ENCODE measurements at regions not wholly inside any gene's neighbourhood (a gene's known extent, or its start where the extent isn't known, plus 50 kb on each side); places are given as distances from the start of the nearest gene placed in this dataset.

DNA sequence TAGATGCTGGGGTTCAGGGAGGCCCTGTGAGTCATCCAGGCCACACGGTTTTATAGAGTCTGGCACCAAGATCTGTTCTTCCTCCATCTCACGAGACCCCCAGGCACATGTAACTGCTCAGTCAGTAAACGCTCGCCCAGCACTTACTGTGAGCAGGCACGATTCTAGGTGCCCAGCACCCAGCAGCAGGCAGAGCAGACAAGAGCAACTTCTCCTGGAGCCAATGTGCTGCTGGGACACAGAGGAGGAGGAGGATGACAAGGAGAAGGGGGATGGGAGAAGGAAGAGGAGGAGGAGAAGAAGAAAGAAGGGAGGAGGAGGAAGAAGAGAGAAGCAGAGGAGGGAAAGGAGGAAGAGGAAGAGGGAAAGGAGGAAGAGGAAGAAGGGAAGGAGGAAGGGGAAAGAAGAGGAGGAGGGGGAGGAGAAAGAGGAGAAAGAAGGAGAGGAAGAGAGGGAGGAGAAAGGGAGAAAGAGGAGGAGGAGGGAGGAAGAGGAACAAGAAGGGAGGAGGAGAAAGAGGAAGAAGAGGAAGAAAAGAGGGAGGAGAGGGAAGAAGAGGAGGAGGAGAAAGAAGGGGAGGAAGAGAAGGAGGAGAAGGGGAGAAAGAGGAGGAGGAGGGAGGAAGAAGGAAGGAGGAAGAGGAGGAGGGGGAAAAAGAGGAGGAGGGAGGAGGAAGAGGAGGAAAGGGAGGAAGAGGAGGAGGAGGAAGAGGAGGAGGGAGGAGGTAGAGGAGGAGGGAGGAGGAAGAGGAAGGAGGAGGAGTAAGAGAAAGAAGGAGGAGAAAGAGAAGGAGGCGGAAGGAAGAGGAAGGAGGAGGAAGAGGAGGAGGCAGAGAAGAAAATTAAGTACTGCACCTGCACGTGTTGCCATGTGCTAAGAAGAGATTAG, 77.6 kb upstream of the RTL6 start:
- no peak for DNase-seq (ENCODE audit: low spot score)
- in situ Hi-C loops (cut with MboI; ENCODE audit: low sequenced_read_pairs, unreplicated experiment): no loop called here
- TF ChIP-seq CTCF (IDR thresholded peaks at IDR 0.05; ENCODE audit: borderline replicate concordance, control extremely low read depth, extremely low read depth, insufficient read depth, missing control alignments): no peak

DNA sequence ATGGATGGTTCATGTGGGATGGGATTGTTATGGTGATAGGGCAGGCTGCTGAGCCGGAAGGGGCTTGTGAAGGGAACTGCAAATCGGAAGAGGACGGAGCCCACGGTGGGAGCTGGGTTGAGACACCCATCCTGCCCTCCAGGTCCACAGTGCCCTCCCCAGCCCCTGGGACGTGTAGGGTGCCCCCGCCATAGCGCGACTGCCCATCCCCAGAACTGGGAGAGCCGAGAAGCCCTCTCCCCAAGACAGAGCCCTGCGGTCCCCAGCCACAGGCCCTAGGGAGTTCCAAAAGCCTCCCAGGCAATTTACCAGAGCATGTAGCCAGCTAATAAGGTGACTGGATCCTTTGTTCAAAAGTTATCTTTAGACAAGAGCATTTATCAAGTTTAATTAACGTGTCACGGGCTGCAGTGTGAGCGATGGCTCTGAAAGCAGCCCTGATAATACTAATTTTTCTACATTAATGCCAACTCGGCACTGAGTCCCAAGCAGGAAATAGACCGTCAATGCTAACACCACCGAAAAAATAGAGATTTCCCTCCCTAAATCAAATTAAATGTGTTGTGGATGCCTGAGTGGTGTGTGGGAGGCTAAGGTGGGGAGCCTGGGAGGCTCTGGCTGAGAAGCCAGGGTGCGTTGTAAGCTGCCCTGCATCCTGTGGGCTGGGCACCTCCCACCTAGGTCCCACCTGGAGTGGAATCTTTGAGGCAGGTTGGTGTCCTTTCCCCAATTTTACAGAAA, 76.8 kb upstream of the RTL6 start:
- in situ Hi-C loops (cut with MboI; ENCODE audit: low sequenced_read_pairs, unreplicated experiment): no loop called here
- TF ChIP-seq CTCF (IDR thresholded peaks at IDR 0.05; ENCODE audit: borderline replicate concordance, control extremely low read depth, extremely low read depth, insufficient read depth, missing control alignments): no peak
- DNase-seq (ENCODE audit: low spot score): no peak

GRCh38 chr22:44574057-44574639, 76.1 kb upstream of the RTL6 start:
- DNase-seq (ENCODE audit: low spot score): no peak
- in situ Hi-C loops (cut with MboI; ENCODE audit: low sequenced_read_pairs, unreplicated experiment): no loop called here
- TF ChIP-seq CTCF (IDR thresholded peaks at IDR 0.05; ENCODE audit: borderline replicate concordance, control extremely low read depth, extremely low read depth, insufficient read depth, missing control alignments): no peak

GRCh38 chr22:44573451-44573850, 75.4 kb upstream of the RTL6 start:
- no peak for DNase-seq (ENCODE audit: low spot score)
- no peak for TF ChIP-seq CTCF (IDR thresholded peaks at IDR 0.05; ENCODE audit: borderline replicate concordance, control extremely low read depth, extremely low read depth, insufficient read depth, missing control alignments)
- in situ Hi-C loops (cut with MboI; ENCODE audit: low sequenced_read_pairs, unreplicated experiment): no loop called here

- no peak for DNase-seq (ENCODE audit: low spot score)
- no peak for TF ChIP-seq CTCF (IDR thresholded peaks at IDR 0.05; ENCODE audit: borderline replicate concordance, control extremely low read depth, extremely low read depth, insufficient read depth, missing control alignments)
- in situ Hi-C loops (cut with MboI; ENCODE audit: low sequenced_read_pairs, unreplicated experiment): no loop called here
Observed at GRCh38 chr22:44572414-44573207, 74.6 kb upstream of the RTL6 start.
